GM19324 (cell line): ENCODE measurements at regions not wholly inside any gene's neighbourhood (a gene's known extent, or its start where the extent isn't known, plus 50 kb on each side); places are given as distances from the start of the nearest gene placed in this dataset.

Experiments used
- ATAC-seq: cut with Tn5 transposase; IDR thresholded peaks from one replicate; pipeline ENCODE4 v1.9.1; 2021; ENCODE audit warnings: mild to moderate bottlenecking, moderate library complexity; ENCODE audit not compliant: unreplicated experiment, low FRiP score

DNA sequence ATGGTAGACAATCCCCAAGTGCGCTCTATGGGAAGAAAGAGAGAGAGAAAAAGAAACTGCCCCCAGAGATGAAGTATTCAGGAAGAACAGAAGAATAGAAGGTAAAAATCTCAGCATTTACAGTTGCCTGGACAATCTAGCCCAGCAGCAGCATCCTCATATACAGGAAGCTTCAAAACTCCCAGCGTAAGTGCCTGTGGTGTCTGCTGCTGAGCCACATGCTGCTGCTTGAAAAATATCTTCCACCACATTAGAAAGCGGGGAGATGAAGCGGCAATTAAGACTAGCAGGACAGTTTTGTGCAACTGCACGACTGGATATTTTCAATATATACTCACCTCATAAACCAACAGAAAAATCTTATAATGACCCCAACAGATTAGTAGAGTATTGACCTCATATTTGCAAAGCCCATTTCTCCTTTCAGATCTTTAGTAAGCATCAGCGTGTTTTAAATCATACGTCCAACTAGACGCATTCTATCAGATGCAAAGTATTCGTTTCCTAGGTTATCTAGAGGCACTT lies 972.0 kb upstream of the TENM3 start:
- ATAC-seq: no peak

DNA sequence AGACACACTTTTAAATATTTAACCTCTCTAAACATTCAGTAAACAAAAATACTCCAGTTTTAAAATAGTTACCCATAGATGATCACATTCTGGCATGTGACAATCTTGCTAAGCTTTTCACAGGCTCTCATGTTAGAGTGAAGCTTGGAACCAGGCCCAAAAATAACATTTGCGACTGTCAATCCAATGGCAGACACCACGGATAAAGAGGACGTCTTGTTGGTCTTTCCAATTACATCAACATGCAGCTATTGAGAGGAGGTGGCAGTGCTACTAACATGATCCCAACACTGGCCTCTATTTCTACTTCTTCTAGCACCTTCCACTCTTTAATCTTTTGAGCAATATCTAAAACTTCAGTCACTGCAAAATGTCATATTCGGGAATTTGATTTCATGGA lies 970.8 kb upstream of the TENM3 start:
- ATAC-seq: no peak

- no peak for ATAC-seq
Measured at GRCh38 chr4:181278941-181279340, 964.3 kb upstream of the TENM3 start.

DNA sequence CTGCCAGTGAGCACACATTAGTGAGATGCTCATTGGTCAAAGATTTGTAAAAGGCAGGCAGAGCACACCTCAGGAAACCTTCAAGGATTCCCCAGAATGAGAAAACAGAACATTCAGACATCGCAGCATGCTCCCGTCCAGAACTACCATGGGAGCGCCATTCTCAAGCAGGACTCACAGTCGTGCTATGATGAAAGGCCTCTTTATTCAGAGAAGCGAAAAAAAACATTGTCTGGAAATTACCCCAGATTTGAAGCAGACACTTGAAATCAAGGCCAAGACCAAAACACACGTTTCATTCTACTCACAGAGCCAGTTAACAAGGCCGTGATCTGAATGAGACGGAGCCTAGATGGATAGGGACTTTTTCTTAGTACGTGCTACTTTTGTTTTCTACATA lies 961.8 kb upstream of the TENM3 start:
- no peak for ATAC-seq

DNA sequence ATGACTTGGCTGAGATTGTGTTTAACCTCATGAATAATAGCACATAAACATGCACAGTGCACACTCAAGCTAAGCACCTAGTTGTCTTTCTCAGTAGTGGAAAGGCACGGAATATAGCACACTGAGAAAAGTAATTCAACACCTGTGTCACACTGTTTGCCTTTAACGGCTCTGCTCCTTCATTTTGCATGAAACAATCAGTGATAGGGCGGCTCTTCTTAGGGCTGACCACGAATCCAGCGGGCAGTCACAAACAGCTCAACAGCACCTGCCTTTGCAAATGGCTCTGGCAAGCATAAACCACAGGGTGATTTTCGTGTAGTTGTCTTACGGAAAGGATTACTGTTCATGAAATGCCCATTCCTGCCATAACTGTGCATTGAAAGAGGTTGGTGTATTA lies 954.0 kb upstream of the TENM3 start:
- no peak for ATAC-seq

GRCh38 chr4:181291615-181292014 lies 951.6 kb upstream of the TENM3 start:
- ATAC-seq: no peak

DNA sequence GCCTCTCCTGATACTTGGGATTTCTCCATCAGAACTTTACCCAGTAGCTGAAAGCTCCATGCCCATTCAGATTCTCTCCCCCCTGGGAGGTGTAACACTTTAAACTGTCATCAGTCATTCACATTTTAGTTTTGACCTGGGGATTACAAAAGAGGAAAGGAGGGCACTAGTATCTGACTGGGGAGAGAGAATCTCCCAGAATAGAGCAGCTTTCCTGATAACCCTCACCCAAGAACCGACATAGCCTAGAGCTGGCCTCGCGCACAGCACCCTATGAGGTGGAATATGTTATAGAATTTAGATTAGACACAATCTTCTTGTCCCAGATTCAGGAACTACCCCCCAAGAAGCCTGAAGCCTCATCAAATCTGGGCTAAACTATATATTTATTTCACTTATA lies 950.2 kb upstream of the TENM3 start:
- no peak for ATAC-seq

GRCh38 chr4:181293541-181293940 lies 949.7 kb upstream of the TENM3 start:
- no peak for ATAC-seq

- no peak for ATAC-seq
Measured at GRCh38 chr4:181294421-181294820, 948.8 kb upstream of the TENM3 start.

DNA sequence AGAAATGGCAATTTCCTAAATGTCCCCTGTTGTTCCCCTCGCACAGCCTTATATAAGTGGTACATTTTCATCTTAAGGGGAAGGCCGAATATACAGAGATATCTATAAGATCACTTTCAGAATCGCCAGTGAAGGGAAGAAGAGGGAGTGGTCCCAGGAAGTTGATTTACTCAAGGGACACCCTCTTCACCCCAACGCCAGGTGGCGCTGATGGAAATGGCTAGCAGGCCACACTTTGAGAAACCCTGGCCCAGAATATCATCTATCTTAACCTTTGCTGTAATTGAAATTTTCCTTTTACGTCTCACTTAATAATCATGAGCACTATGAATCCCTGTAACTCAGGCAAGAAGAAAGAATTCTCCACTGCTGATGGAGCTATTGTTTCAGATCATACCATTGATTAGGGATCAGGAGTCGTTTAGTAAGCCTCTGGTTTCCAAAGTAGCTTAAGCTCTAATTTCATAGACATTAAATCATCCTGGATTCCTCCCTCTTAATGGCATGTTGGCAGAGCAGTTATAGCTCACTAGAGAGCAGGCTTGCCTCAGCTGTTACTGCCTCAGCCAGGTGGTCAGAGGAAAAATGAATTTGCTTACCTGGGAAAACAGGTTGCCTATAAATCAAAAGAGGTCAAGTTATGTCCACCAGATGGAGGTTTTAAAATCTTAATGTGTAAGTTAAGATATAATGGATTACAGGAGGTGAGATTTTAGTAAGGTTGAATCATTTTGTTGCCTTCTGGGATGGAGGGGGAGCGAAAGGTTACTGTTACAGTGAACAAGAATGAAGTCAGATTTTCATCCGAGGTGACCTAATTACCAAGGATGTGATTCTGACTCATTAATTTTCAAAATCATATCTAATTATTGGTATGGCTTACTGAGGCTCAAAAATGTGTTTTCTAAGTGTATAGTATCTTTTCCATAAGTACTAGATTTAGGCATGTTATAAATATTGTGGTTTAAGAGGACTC lies 941.2 kb upstream of the TENM3 start:
- peak; percentile 87 for ATAC-seq

DNA sequence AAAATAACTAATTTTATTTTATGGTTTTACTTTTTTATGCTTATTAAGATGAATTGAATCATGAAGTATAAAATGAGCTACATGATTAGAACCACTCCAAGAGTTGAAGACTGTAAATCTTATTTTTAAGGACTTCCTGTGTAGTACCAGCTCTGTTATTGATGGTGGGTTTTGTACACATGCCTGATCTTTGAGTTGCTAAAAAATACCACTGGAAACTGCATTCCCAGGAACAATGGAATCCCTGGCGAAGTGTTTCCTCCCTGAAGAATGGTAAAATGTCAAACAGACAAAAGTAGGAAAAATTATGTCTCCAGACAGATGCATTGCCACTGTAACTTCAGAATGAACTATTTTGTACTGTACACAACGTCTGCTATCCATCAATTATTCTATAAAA lies 935.4 kb upstream of the TENM3 start:
- ATAC-seq: no peak

- ATAC-seq: no peak
Measured at GRCh38 chr4:181308476-181309312, 934.5 kb upstream of the TENM3 start.

GRCh38 chr4:181312066-181312465 lies 931.1 kb upstream of the TENM3 start:
- no peak for ATAC-seq

- no peak for ATAC-seq
Measured at GRCh38 chr4:181319629-181320028, 923.6 kb upstream of the TENM3 start.

DNA sequence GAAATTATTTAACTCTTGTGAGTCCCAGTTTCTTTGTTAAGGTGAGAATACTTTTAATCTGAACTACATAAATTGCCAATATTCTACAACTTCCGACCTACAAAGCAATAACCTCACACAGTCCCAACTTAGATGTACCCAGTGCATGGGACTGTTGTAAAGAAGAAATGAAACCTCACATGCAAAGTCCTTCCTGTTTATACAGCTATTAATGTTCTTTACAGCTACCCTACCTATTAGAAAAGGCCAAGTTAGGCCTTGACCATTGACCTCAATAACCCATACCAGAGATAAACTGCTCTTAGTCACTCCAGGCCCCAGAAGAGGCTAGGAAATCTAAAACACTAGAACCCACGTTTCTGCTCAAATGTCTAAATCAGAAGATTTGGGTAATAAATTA lies 920.1 kb upstream of the TENM3 start:
- peak; percentile 94 for ATAC-seq

- no peak for ATAC-seq
Measured at GRCh38 chr4:181330654-181331201, 912.5 kb upstream of the TENM3 start.

GRCh38 chr4:181331214-181331613 lies 912.0 kb upstream of the TENM3 start:
- no peak for ATAC-seq

GRCh38 chr4:181345931-181346330 lies 897.3 kb upstream of the TENM3 start:
- ATAC-seq: no peak

- no peak for ATAC-seq
Measured at GRCh38 chr4:181350615-181351415, 892.4 kb upstream of the TENM3 start.

DNA sequence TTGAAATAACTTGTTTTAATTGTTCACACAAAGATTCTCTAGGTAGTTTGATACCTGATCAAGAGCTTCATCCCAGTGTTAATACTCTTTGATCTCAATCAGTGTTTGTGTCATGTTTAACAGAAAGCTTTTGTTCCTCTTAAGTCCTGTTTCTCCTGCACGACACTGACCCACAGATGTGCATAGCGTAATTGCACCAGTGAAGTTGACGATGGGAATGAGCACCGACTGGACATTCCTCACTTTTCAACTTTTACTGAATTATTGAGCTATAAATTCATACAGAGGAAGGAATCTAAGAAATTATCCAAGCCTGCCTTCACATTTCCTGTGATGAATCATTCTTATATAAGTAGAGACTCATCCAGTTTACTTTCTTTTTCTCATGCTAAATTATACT lies 878.7 kb upstream of the TENM3 start:
- no peak for ATAC-seq
